BJ (cell line): ENCODE measurements at regions not wholly inside any gene's neighbourhood (a gene's known extent, or its start where the extent isn't known, plus 50 kb on each side); places are given as distances from the start of the nearest gene placed in this dataset.
"Not testable (repeated sequence)": the region's sequence is repeated elsewhere in the genome, so short reads cannot be mapped to it uniquely, and the experiment has no call there.

ENCODE experiments used
- CTCF ChIA-PET: fragments of 350-600 bp; formaldehyde crosslinking; extraction: SDS; loops from one replicate; lab custom pipeline; 2021; ENCODE audit warnings: antibody characterized with exemption, inconsistent platforms; lab: Yijun Ruan, JAX
- POLR2A ChIA-PET: fragments of 300-600 bp; sonication (Branson Sonifier 250); formaldehyde crosslinking; extraction: SDS; loops from one replicate; lab custom pipeline; 2021; ENCODE audit warnings: antibody characterized with exemption; lab: Charles Lee
- DNase-seq: peaks from one replicate; pipeline ENCODE4 v3.0.0-alpha.2; 2011; ENCODE audit warnings: low read depth
- H3K27me3 ChIP-seq: 2 replicates; pipeline ENCODE4 v1.6.0; 2011; ENCODE audit warnings: low read length; ENCODE audit not compliant: control insufficient read depth, insufficient read depth
- H3K36me3 ChIP-seq: 2 replicates; pipeline ENCODE4 v1.5.1; 2011; ENCODE audit warnings: low read length; ENCODE audit not compliant: control insufficient read depth, insufficient read depth
- H3K4me3 ChIP-seq: 2 replicates; pipeline ENCODE4 v1.5.1; 2011; ENCODE audit warnings: low read depth, mild to moderate bottlenecking, control low read depth, low read length
- TF ChIP-seq, protein P1 (sequence below): IDR thresholded peaks from 2 replicates; pipeline ENCODE4 v1.5.1; 2011; ENCODE audit warnings: low read depth, mild to moderate bottlenecking, control low read depth, inconsistent platforms, low read length, moderate library complexity; ENCODE audit not compliant: insufficient read depth

DNA sequence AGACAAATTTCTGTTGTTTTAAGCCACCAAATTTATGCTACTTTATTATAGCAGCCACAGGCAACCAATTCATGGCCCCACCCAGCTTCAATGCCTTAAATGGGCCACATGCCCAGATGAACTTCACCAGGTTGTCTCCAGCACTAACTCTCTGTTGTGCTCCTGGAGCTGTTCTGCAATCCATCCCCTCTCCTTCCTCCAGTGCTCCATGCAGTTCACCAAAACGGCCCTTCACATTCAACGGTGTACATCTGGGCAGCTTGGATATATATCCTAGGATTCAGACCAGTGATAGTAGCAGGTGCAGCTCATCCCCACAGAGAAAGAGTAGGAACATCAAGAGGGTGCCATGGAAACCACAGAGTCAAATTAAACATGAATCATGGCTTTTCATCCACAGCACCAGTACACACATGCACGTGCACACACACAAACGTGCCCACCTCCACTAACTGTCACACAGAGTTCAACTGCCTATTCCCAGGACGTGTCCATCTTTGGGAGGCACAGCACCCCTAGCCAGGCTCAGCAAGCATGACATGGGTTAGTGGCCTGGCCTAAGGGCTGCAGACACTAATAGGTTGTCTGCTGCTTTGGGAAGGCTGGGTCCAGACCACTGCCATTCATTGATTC lies 134.5 kb downstream of the MED10 start:
- ChIA-PET POLR2A (no interaction called here), CTCF (no interaction called here)
- Histone ChIP-seq H3K27me3 (no peaks in the 10 kb centered on the region), H3K4me3 (no peak overlapping the region), H3K36me3 (no peaks in the 10 kb centered on the region)
- TF ChIP-seq, protein P1, sequence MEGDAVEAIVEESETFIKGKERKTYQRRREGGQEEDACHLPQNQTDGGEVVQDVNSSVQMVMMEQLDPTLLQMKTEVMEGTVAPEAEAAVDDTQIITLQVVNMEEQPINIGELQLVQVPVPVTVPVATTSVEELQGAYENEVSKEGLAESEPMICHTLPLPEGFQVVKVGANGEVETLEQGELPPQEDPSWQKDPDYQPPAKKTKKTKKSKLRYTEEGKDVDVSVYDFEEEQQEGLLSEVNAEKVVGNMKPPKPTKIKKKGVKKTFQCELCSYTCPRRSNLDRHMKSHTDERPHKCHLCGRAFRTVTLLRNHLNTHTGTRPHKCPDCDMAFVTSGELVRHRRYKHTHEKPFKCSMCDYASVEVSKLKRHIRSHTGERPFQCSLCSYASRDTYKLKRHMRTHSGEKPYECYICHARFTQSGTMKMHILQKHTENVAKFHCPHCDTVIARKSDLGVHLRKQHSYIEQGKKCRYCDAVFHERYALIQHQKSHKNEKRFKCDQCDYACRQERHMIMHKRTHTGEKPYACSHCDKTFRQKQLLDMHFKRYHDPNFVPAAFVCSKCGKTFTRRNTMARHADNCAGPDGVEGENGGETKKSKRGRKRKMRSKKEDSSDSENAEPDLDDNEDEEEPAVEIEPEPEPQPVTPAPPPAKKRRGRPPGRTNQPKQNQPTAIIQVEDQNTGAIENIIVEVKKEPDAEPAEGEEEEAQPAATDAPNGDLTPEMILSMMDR = no peak
- DNase-seq = no peak

DNA sequence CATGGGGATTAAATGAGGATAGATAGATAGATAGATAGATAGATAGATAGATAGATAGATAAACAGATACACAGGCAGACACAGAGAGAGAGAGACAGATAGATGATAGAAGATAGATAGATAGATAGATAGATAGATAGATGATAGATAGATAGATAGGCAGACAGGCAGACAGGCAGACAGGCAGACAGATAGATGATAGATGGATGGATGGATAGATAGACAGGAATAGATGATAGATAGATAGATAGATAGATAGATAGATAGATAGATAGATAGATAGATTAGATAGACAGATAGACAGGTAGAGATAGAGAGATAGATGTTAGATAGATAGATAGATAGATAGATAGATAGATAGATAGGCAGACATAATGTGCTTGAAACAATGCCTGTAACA lies 137.3 kb downstream of the MED10 start:
- H3K4me3 ChIP-seq, H3K27me3 ChIP-seq, POLR2A ChIA-PET, DNase-seq, H3K36me3 ChIP-seq: not testable (repeated sequence)
- CTCF ChIA-PET = interaction anchor here (0.6 kb wide), 1 partner anchor 577 kb away, joined by 3 read pairs; no protein-coding TSS in a partner anchor

DNA sequence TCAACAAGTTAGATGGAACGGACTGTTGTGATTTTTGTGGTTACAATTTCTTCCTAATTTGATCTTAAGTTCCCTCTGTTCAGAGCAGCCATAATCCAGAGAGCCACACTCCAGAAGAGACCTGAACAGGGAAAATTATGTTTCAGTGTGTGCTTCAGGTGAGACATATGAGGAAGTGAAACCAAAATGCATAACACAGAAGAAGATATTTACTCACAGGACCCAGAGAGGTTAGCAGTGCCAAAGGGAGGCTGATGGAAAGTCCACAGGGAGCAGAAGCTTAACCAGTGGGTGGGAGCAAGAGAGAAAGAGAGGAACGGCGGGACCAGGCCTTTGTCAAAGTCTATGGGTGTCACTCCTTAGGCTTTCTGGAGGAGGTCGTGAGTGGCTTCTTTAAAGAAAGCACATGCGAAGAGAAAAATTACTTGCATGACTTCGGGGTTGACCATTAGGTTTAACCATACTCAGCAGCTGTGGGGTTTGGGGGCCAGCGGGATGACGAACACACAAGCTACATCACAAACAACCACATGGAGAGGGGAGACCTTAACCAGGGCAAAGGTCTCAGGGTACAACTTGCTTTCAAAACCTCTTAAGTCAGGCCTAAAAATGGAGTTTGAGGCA lies 141.4 kb downstream of the MED10 start:
- H3K27me3 ChIP-seq = no peaks in the 10 kb centered on the region
- TF ChIP-seq, protein P1 = no peak
- no peaks in the 10 kb centered on the region for H3K36me3 ChIP-seq
- no peak overlapping the region for H3K4me3 ChIP-seq
- CTCF ChIA-PET = no interaction called here
- POLR2A ChIA-PET = no interaction called here
- DNase-seq = no peak

DNA sequence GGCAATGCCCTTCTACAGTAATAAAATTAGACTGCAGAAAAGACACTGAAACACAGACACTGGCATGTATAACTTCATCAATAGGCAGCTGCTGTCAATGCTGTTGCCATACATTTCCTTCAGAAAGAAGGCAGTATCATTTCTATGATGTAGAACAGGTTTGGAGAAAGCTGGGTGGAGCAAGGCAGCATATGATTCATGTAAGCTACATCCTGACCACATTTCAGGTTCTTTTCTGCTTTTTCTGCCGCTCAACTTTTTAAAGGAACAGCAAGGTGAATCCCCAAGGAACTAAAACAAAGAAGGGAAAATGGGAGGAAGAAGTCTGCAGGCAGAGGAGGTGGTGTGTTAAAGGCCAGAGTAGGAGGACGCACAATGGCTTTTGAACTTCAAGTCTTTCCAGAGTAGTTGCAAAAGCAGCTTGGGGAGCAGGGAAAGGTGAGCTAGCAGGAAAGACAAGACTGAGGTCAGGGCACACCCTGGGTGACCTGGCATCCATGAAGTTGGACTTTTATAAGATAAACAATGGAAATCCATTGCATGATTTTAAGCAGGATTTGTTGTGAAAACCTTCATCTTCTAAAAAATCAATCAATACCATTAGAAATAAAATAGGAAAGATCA lies 142.1 kb downstream of the MED10 start:
- DNase-seq = no peak
- POLR2A ChIA-PET = no interaction called here
- TF ChIP-seq, protein P1 = no peak
- no peak overlapping the region for H3K4me3 ChIP-seq
- CTCF ChIA-PET = no interaction called here
- no peaks in the 10 kb centered on the region for H3K36me3 ChIP-seq
- no peaks in the 10 kb centered on the region for H3K27me3 ChIP-seq

DNA sequence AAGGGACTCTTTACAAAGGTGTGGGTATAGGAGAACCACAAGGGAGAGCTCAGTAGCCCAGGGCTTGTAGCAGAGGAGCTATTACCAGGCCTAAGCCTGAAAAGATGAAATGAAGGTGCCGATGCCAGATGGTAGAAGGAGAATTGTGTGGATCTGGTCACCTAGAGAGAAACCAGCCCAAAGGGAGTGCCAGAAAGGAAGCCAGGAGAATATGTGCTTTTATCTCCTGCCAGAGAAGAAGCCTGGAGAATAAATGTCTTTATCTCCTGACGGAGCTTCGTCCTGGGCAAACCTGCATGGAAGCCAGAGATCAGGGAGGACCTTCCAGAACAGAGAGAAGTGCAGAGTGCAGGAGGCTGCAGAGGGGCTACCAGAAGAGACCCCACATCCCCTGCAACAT lies 142.6 kb downstream of the MED10 start:
- DNase-seq = no peak
- H3K4me3 ChIP-seq = no peak overlapping the region
- H3K36me3 ChIP-seq = no peaks in the 10 kb centered on the region
- POLR2A ChIA-PET = no interaction called here
- CTCF ChIA-PET = no interaction called here
- H3K27me3 ChIP-seq = no peaks in the 10 kb centered on the region
- TF ChIP-seq, protein P1 = no peak
